ENCODE measurements at regions not wholly inside any gene's neighbourhood (a gene's known extent, or its start where the extent isn't known, plus 50 kb on each side); places are given as distances from the start of the nearest gene placed in this dataset.
"Not testable (repeated sequence)": the region's sequence is repeated elsewhere in the genome, so short reads cannot be mapped to it uniquely, and the experiment has no call there.

DNA sequence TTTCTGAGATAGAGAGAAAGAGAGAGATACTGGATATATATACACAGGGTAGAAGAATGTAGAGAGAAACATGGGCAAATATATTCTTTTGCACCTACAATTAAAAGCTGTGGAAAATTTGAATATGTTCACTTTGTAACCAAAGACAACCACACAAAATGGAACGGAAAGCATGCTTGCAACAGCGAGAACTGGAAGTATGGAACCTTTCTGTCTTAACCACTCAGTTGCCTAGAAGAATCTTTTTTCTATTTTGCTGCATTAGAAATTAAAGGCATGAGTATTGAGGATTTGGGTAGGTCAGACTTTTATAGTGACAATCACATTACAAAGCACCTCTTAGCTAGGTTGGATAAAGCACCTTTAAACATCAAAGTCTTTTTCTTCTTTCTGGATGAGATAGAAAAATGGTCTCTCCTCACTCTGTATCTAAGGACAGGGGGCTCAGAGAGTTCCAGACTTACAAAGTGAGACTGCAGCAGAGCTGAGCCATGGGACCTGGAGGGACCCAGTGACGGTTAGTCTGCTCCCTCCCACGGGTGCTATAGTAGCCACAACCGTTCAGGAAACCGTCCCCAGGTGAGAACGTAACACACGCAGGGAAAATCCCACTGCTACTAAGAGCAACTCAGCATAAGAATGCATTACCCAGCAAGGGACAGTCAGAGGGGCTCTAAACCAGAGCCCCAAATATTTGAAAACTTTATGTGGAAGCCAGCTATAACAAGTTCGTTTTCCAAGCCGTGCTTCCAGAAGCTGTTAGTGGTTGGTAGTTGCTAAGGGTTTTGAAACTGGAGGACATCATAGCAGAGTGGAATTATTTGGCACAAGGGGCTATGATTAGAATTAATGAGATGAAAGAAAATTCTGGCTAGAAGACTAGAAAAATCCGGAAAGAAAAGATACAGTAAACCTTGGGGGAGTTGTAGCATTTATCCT lies 97.1 kb downstream of the DAD1 start:
- peak; percentile 72 for DNase-seq

GRCh38 chr14:22491053-22491452 lies 98.0 kb downstream of the DAD1 start:
- DNase-seq = not testable (repeated sequence)

DNA sequence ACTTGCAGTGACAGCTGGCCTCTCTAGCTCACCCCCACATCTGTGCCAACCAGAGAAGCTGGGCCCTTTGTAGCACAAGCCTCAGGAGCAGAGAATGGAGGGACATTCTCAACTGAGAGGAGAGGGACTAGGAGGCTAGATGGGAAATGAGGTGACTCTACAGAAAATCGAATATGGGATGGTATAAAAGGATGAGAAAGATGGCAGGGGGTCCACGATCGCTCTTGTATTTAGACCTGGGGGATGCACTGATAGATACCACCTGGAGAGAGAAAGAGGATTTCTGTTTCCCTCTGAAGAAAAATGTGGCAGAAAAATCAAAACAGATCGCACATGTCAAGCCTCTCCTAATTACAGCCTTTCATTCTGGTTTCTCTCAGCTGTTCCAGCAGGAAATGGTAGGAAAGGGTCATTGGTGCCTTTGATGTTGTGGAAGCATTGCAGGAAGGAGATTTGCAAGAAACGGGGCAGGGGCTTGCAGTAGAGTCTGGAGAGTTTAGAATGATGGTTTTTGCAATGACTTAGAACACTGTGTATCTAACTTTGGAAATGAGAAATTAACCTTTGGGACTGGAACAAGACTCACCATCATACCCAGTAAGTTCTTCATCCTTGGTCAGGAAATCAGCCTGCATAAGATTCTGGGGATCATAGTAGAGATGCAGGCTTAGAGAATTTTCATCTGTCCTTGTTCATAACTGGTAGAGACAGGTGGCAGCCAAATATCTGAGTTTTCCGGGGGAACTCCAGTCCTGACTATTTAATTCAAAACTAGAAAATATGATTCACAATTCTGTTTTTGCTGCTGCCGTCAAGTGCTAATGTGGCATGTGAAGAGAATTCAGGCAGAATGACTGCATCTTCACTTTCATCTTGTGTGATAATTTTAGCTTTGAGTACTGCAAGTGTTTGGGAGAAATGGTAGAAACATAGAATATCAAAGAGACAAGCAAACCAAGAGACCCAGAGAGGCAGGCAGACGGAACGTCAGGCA lies 98.8 kb downstream of the DAD1 start:
- no peak for DNase-seq

- no peak for DNase-seq
Measured at GRCh38 chr14:22489244-22489545, 99.8 kb downstream of the DAD1 start.

DNA sequence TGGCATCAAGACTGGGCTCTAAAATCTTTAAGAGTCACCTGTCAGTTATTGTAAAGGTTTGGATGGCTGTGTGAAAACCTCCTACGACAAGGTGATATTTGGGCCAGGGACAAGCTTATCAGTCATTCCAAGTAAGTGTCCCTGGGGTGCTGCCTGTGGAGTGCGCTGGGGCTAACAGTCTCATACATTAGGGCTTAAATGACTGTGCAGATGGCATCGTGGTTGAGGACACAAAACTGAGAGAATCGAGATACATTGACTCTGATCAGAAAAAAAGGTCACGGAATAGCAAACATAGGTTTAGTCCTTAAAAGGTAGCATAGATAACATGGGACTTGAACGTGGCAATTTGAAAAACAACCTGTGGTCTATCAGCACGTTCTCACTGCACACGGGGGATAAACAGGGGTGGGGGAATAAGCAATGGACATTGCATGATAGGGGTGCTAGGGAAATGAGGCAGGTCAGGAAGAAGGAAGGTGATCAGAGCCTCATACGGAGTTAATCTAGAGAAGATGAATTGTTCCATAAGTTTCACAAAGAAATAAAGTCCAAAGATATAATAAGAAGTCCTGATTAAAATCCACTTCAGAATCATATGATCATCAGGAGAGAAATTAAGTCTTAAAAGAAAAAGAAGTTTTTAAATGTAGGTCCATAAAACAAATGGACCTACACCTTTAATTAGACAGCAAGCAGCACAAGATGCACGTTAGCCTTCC lies 100.3 kb downstream of the DAD1 start:
- DNase-seq = no peak

DNA sequence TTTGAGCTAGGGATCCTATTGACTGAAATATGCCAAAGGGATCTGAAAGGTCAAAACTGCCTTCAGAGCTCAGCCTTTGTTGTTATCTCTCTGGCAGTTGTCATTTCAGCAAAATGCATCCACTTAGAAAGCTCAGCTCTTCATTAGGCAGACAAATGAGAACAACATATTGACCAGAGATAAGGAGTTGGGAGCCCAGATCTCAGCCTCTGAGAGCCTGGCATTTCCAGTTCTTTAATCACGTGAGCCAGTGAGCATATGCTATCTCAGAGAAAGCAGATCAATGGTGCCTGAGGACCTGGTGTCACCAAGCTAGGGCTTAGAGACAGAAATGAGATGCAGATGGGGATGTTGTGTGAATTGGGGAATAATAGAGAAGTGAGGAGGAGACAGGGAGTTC lies 101.1 kb downstream of the DAD1 start:
- DNase-seq = no peak

DNA sequence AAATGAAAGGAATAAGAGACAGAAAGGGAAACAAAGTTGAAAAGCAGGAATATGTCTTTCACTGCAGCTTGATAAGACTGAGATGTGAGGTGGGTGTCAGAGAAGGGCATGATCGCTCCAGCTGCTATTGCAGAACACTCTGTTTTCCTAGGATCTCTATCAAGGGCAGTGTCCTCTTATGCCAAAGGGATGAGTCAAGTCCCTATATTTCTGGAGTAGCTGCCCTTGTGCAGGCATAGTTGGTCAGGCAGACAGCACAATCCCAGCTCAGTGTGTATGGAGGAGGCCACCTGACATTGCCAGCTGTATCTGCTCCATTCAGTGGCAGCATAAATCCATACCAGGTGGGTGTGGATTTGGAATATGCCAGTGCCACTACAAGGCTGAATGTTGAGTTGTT lies 101.6 kb downstream of the DAD1 start:
- DNase-seq = no peak

GRCh38 chr14:22486675-22487074 lies 102.3 kb downstream of the DAD1 start:
- DNase-seq = no peak

DNA sequence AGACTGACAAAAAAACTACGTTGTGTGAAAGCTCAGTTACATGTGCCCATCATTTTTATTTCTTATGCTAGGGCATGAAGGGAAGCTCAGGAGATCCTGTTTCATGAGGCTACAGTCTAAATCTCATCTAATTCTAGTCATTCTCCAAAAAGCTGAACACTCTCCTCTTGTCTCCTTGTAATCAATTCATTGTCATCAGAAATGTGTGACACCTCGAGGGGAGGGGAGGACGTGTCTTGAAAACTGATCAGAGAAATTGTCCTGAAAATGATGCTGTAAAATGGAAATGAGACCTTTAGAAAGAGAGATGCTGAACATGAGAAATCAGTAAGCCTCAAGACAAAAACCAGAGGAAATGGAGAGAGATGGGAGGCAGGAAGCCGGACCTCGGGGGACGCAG lies 103.4 kb downstream of the DAD1 start:
- no peak for DNase-seq

DNA sequence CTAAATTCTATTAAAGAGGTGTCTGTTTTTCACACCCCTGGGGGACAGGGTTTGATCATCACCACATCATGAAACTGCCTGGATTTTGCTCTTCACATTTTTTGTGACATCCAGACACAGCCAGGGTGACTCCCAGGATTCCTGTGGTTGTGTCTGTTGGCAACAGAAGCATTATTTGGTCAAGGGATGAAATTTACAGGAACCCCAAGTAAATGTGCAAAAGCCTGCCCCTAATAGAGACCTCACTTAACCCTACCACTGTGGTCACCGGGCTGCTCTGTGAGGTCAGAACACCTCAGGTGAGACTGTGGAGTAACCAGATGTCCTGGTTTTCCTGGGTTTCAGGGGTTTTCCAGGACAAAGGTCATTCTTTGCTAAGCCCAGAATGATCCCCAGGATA lies 103.8 kb downstream of the DAD1 start:
- no peak for DNase-seq

DNA sequence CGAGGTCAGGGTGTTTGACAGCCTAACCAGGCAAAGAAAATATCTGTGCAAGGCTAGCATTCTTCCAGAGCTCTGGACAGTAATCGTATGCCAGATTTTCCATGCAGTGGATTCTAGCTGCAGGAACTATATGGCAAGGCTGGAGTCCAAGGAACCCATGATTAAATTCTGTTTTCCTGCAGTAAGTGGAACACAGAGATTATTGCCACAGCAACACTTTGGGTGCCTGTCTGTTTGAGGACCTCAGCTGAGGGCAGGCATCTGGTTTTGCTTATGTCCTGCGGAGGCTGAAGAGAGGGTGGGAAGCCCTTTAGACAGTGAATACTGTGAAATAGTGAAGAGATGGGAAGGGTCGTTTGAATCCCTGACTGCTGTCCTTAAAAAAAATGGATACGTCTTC lies 104.4 kb downstream of the DAD1 start:
- DNase-seq = no peak

DNA sequence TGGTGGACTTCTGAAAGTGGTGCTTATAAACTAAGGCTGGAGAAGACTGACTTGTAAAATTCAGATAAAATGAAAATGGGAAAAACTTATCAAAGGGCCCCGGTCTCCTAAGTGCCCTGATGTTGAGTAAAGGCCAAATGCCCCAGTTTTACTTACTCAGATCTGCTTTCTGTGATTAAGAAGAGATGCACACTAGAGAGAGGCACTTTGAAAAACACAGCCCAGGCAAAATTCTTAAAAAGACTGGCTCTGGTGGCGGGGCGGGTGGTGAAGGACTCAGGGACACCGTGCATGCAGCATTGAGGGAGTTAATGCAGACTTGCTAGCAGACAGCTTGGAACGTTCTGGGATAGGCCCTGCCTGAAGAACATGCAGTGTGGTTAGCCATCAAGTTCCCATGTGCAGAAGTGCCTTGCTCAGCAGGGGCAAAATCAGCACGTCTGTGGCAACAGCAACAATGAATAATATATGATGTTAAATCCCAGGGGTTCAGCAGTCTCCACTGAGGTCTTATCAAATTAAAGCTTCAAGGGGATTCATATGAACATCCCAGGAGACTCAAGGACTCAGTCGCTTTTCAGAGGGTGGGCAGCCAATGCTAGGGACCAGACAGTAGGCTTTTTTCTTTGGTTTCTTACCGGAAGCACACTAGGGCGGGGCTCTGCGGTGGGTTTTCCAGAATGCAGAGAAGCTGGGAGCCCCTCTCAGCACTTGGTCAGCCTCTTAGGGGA lies 105.0 kb downstream of the DAD1 start:
- no peak for DNase-seq

- no peak for DNase-seq
Measured at GRCh38 chr14:22482782-22483553, 106.1 kb downstream of the DAD1 start.

DNA sequence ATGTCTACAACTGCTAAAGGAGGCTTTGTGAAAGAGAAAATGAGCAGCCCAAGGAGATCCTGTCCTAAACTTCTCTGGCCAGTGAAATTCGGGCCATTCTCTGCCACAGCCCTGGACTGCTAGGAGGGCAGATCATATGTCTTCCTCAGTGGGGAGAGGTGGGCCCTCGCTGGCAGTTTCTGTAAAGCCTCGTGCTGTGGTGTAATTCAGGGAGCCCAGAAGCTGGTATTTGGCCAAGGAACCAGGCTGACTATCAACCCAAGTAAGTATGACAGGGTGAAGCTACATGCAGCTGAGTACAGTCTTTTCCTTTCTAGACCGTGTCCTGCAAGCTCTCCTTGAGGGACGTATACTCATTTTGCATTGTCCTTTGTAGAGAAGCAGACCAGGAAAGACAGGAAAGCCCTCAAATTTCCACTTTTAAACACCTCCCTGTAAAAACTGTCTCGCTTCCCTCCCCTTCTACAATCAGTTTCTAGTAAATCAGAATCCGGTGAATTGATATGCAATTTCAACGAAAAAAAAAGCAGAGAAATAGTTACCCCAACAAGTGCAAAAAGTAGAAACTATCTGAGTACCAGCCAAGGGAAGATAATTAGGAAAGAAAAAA lies 106.8 kb downstream of the DAD1 start:
- DNase-seq = no peak

DNA sequence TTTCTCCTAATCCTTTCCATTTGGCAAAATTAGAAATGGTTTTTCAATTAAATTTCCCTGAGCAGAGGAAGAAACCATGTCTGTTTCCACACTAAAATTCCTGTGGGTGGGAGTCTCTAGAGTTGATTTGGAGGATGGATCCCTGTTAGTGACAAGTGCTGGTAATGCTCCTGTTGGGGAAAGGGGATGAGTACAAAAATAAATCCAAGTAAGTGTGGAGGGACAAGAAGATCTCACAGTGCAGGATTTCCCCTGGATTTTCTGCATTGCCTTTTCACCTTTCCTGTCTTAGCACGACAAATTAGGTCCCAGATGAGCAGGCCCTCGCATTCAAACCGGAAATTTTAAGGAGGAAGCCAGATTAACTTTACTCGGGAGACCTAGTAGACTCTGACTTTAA lies 107.5 kb downstream of the DAD1 start:
- DNase-seq = no peak

DNA sequence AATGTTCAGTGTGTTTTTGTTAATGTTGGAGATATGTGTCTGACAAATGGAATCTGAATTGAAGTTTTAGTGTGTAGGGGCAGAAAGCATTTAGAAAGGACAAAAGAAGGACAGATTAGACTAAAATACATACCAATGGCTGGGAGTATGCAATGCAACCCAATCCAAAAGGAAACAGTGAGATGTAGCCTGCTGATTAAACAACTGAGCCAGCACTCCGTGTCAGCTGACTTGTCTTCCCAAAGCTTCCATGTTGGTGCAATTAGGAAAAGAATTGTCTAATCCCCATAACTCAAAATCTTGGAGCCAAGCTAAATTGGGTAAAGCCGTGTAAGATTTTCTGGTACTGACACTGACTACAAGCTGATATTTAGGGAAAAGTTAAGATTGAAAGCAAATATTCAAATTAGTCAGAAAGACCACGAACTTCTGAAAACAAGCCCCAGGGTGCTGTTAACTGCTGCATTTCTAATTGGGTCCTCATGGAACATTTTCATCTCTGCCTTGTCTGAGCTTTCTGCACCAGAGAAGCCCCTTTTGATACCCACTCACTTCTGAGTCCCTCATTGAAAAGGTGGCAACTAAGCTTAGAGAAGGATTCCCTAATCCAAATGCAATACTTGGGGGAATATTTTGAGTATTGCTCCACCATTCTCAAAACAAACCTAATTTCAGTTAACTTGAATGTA lies 109.1 kb downstream of the DAD1 start:
- DNase-seq = no peak

GRCh38 chr14:22479132-22479531 lies 109.9 kb downstream of the DAD1 start:
- DNase-seq = no peak

- DNase-seq = no peak
Measured at GRCh38 chr14:22478670-22479069, 110.4 kb downstream of the DAD1 start.

- DNase-seq = no peak
Measured at GRCh38 chr14:22478247-22478646, 110.8 kb downstream of the DAD1 start.

GRCh38 chr14:22477569-22478194 lies 111.3 kb downstream of the DAD1 start:
- DNase-seq = no peak
